ENCODE measurements at regions not wholly inside any gene's neighbourhood (a gene's known extent, or its start where the extent isn't known, plus 50 kb on each side); places are given as distances from the start of the nearest gene placed in this dataset.

DNA sequence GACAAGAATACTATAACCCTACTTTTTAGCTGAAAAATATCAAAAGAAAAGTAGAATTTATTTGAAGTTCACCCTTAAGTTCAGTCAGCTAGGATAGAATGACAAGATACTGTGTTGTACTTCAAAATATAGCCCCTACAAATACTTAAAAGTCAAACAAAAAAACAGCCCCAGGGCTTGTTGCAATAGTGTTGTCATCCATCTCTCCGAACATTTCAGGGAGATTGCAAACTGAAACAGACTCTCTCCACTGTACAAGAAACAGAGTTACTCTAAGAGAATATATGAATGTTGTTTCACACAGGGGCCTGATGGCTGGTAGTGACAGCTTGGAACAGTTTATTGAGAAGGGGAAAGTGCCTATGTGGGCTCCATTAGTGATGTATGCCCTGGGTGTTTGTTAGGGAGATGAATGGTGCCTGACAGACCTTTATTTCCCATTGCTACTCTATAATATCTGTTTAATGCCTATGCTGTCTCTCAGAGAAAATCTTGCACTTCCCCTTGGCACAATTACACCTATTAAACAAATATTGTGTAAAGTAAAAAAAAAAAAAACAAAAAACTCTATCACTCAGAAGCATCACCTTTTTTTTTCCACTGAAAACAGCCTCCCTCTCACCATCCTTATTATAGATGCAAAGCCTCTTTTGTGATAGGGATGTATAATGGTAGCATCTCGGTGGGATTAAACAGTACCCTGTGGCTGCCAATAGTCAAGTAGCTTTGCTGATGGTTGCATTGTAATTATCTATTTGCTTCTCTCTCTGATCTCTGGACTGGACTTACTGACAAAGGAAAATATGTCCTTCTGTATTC, 506.3 kb upstream of the LUZP2 start:
- in situ Hi-C loops (cut with HindIII; ENCODE audit: low pct_unique_long_range_greater_than_20kb, low sequenced_read_pairs) = no loop called here
- no peak for DNase-seq (ENCODE audit: low read depth in 1 of 2, low spot score in 1 of 2)
- no peak for TF ChIP-seq JUND (IDR thresholded peaks at IDR 0.05; ENCODE audit: low read depth)

GRCh38 chr11:23991165-23991539, 505.7 kb upstream of the LUZP2 start:
- in situ Hi-C loops (cut with HindIII; ENCODE audit: low pct_unique_long_range_greater_than_20kb, low sequenced_read_pairs) = no loop called here
- DNase-seq (ENCODE audit: low read depth in 1 of 2, low spot score in 1 of 2) = no peak
- no peak for TF ChIP-seq JUND (IDR thresholded peaks at IDR 0.05; ENCODE audit: low read depth)

- in situ Hi-C loops (cut with HindIII; ENCODE audit: low pct_unique_long_range_greater_than_20kb, low sequenced_read_pairs) = no loop called here
- no peak for DNase-seq (ENCODE audit: low read depth in 1 of 2, low spot score in 1 of 2)
- no peak for TF ChIP-seq JUND (IDR thresholded peaks at IDR 0.05; ENCODE audit: low read depth)
Measured at GRCh38 chr11:23995891-23996290, 501.0 kb upstream of the LUZP2 start.

DNA sequence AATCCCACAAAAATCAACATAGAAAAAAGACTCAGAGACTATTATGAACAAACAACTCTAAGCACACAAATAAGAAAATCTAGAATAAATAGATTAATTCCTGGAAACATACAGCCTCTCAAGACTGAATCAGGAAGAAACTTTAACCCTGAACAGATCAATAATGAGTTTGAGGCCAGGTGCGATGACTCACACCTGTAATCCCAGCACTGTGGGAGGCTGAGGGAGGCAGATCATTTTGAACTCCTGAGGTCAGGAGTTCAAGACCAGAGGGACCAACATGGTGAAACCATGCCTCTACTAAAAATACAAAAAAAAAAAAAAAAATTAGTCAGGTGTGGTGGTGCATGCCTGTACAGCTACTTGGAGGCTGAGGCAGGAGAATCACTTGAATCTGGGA, 499.5 kb upstream of the LUZP2 start:
- in situ Hi-C loops (cut with HindIII; ENCODE audit: low pct_unique_long_range_greater_than_20kb, low sequenced_read_pairs) = no loop called here
- no peak for DNase-seq (ENCODE audit: low read depth in 1 of 2, low spot score in 1 of 2)
- no peak for TF ChIP-seq JUND (IDR thresholded peaks at IDR 0.05; ENCODE audit: low read depth)

GRCh38 chr11:24005202-24005876, 491.5 kb upstream of the LUZP2 start:
- in situ Hi-C loops (cut with HindIII; ENCODE audit: low pct_unique_long_range_greater_than_20kb, low sequenced_read_pairs) = no loop called here
- TF ChIP-seq JUND (IDR thresholded peaks at IDR 0.05; ENCODE audit: low read depth) = no peak
- no peak for DNase-seq (ENCODE audit: low read depth in 1 of 2, low spot score in 1 of 2)

DNA sequence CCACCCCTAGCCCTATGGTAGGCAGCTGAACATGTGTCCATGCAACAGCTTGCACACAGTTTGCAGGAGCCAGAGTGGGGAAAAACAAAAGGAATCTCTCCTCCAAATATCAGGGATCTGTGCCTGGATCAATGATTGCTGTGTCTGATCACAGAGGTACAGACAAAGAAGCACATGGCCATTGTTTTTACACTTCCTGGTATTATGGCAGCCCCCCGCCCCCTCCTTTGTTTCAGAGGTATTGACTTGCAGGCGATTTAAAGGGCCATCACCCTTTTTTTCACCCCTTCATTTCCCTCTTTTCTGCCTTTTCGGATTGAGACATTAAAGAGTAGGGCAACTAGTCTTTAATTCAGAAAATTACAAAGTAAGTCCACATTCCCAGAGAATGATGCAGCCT, 453.0 kb upstream of the LUZP2 start:
- in situ Hi-C loops (cut with HindIII; ENCODE audit: low pct_unique_long_range_greater_than_20kb, low sequenced_read_pairs) = no loop called here
- TF ChIP-seq JUND (IDR thresholded peaks at IDR 0.05; ENCODE audit: low read depth) = no peak
- no peak for DNase-seq (ENCODE audit: low read depth in 1 of 2, low spot score in 1 of 2)

DNA sequence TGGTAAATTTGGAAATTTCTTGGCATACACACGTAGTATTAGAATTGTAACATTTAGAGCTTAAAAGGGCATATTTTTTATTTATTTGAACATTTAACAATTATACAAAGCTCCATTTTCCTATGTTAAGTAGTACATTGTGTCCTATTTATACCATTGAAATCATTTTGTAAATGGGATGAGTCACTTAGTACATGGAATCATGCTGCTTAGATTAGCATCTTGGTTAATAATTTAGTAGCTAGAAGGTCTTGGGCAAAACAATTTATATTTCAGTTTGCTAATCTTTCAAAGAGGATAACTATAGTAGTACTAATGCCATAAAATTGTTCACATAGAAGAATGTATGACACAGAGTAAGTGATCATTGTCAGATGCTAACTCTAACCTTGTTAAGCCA, 450.1 kb upstream of the LUZP2 start:
- DNase-seq (ENCODE audit: low read depth in 1 of 2, low spot score in 1 of 2) = no peak
- in situ Hi-C loops (cut with HindIII; ENCODE audit: low pct_unique_long_range_greater_than_20kb, low sequenced_read_pairs) = no loop called here
- TF ChIP-seq JUND (IDR thresholded peaks at IDR 0.05; ENCODE audit: low read depth) = no peak

GRCh38 chr11:24056051-24056450, 440.8 kb upstream of the LUZP2 start:
- DNase-seq (ENCODE audit: low read depth in 1 of 2, low spot score in 1 of 2) = no peak
- no peak for TF ChIP-seq JUND (IDR thresholded peaks at IDR 0.05; ENCODE audit: low read depth)
- in situ Hi-C loops (cut with HindIII; ENCODE audit: low pct_unique_long_range_greater_than_20kb, low sequenced_read_pairs) = no loop called here

DNA sequence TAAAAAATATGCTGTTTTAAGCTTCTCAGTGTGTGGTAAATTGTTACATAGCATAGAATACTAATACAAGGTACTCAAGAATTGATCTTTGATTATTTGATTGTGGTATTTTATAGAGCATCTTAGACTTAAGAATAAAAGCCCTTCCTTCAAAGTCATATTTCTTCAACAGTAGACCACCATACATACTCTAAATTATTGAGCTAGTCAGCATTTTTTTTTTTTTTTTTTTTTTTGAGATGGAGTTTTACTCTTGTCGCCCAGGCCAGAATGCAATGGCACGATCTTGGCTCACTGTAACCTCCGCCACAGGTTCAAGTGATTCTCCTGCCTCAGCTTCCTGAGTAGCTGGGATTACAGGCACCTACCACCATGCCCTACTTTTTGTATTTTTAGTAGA, 436.7 kb upstream of the LUZP2 start:
- no peak for DNase-seq (ENCODE audit: low read depth in 1 of 2, low spot score in 1 of 2)
- no peak for TF ChIP-seq JUND (IDR thresholded peaks at IDR 0.05; ENCODE audit: low read depth)
- in situ Hi-C loops (cut with HindIII; ENCODE audit: low pct_unique_long_range_greater_than_20kb, low sequenced_read_pairs) = no loop called here

DNA sequence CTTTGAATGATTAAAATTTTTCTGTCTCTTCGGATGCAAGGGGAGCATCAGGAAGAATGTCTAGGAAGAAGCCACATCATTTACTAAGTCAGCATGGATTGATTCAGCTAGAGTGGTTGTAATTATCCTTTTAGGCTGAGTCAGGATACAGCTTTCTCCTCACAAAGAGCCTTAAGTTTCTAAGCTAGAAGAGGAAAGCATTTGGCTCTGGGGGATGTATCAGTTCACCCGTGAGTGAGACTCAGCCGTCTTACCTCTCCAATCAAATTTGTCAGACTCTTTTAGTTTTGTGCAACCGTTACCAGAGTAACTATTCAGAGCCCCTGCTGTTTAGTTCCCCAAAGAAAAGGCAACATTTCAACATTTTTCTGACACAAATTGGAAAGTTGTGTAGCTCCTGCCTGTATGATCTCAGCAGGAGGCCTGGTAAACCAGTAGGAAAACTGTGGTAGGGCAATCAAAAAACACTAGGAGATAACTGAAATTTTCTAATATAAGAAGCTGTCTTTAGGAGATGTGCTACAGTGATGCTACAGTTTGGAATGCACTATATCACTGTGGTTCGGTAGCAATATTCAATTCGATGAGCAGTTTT, 432.4 kb upstream of the LUZP2 start:
- TF ChIP-seq JUND (IDR thresholded peaks at IDR 0.05; ENCODE audit: low read depth) = no peak
- DNase-seq (ENCODE audit: low read depth in 1 of 2, low spot score in 1 of 2) = no peak
- in situ Hi-C loops (cut with HindIII; ENCODE audit: low pct_unique_long_range_greater_than_20kb, low sequenced_read_pairs) = no loop called here

DNA sequence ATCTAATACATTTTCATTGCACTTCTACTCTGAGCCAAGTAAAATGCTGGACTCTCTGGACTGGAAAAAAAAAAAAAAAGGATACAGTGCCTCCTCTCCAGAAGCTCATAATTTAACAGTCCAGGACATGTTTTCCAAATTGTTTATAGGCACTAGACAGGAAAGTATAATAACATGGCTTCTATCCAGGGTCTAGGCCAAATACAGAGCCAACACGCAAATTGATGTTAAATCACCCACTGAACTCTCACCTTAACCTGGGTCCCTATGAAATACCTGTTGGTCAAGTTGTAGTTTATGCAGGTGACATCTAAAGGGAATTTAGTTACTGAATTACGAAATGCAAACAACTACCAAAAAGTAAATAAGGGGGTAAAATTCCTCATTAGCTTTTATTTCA, 428.7 kb upstream of the LUZP2 start:
- DNase-seq (ENCODE audit: low read depth in 1 of 2, low spot score in 1 of 2) = no peak
- no peak for TF ChIP-seq JUND (IDR thresholded peaks at IDR 0.05; ENCODE audit: low read depth)
- in situ Hi-C loops (cut with HindIII; ENCODE audit: low pct_unique_long_range_greater_than_20kb, low sequenced_read_pairs) = no loop called here

- no peak for TF ChIP-seq JUND (IDR thresholded peaks at IDR 0.05; ENCODE audit: low read depth)
- no peak for DNase-seq (ENCODE audit: low read depth in 1 of 2, low spot score in 1 of 2)
- in situ Hi-C loops (cut with HindIII; ENCODE audit: low pct_unique_long_range_greater_than_20kb, low sequenced_read_pairs) = no loop called here
Measured at GRCh38 chr11:24070435-24070834, 426.4 kb upstream of the LUZP2 start.

DNA sequence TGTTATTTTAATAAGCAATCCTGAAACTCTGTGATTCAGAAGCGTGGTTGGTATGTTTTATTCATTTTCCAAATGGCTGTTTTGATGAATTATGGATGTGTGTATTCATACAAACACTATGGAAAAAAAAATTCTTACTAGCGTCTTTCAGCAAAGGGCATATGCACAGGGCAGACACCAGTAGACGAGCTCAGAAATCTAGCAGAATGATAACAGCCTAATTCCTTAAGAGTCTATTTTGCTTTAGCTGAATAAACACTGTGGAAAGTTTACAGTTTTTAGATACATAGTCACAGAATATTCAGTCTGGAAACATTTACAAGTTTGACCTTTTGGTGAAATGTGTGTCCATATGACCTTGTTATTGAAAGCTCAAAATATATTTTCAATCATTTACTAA, 418.8 kb upstream of the LUZP2 start:
- in situ Hi-C loops (cut with HindIII; ENCODE audit: low pct_unique_long_range_greater_than_20kb, low sequenced_read_pairs) = no loop called here
- no peak for DNase-seq (ENCODE audit: low read depth in 1 of 2, low spot score in 1 of 2)
- TF ChIP-seq JUND (IDR thresholded peaks at IDR 0.05; ENCODE audit: low read depth) = no peak
